ENCODE measurements at regions not wholly inside any gene's neighbourhood (a gene's known extent, or its start where the extent isn't known, plus 50 kb on each side); places are given as distances from the start of the nearest gene placed in this dataset.

DNA sequence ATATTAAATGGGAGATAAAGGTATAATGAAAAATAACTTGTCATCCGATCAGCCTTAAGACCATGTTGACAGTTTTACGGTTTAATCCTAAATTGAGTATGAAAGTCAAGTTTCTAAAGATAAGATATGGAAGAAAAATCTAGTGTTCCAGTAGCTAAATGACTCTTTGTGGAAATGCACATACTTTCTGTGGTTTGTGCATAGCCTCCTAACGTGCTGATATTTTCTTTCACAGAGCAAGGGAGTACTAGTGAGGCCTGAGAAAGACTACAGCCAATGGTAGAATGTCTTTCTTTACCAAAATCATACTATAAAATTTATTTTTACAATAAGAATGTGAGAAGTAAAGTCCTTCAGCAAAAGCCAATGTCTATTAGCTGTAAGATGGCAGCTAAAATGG is 430.6 kb upstream of the RGMA start:
- TF ChIP-seq, protein P1, sequence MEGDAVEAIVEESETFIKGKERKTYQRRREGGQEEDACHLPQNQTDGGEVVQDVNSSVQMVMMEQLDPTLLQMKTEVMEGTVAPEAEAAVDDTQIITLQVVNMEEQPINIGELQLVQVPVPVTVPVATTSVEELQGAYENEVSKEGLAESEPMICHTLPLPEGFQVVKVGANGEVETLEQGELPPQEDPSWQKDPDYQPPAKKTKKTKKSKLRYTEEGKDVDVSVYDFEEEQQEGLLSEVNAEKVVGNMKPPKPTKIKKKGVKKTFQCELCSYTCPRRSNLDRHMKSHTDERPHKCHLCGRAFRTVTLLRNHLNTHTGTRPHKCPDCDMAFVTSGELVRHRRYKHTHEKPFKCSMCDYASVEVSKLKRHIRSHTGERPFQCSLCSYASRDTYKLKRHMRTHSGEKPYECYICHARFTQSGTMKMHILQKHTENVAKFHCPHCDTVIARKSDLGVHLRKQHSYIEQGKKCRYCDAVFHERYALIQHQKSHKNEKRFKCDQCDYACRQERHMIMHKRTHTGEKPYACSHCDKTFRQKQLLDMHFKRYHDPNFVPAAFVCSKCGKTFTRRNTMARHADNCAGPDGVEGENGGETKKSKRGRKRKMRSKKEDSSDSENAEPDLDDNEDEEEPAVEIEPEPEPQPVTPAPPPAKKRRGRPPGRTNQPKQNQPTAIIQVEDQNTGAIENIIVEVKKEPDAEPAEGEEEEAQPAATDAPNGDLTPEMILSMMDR (IDR thresholded peaks at IDR 0.05; ENCODE audit: partially characterized antibody, unreplicated experiment) = no peak
- Mint-ChIP-seq H3K4me3 (ENCODE audit: unreplicated experiment) (no peak overlapping the region), H3K36me3 (ENCODE audit: unreplicated experiment) (peaks cover 5% of the 10 kb centered on the region), H3K27me3 (ENCODE audit: unreplicated experiment) (no peaks in the 10 kb centered on the region), H3K27ac (ENCODE audit: unreplicated experiment) (no peak overlapping the region), H3K4me1 (ENCODE audit: low read depth, unreplicated experiment) (peaks cover 3% of the 10 kb centered on the region), H3K9me3 (ENCODE audit: unreplicated experiment) (no peaks in the 10 kb centered on the region)
- no peak for DNase-seq

- Mint-ChIP-seq H3K4me1 (ENCODE audit: low read depth, unreplicated experiment) (peaks cover 3% of the 10 kb centered on the region), H3K9me3 (ENCODE audit: unreplicated experiment) (no peaks in the 10 kb centered on the region), H3K36me3 (ENCODE audit: unreplicated experiment) (peaks cover 5% of the 10 kb centered on the region), H3K4me3 (ENCODE audit: unreplicated experiment) (no peak overlapping the region), H3K27me3 (ENCODE audit: unreplicated experiment) (no peaks in the 10 kb centered on the region), H3K27ac (ENCODE audit: unreplicated experiment) (no peak overlapping the region)
- DNase-seq = no peak
- TF ChIP-seq, protein P1 (IDR thresholded peaks at IDR 0.05; ENCODE audit: partially characterized antibody, unreplicated experiment) = no peak
Measured at GRCh38 chr15:93517176-93517575, 428.2 kb upstream of the RGMA start.

GRCh38 chr15:93515256-93516051 is 426.4 kb upstream of the RGMA start:
- H3K4me3 Mint-ChIP-seq (ENCODE audit: unreplicated experiment) = no peak overlapping the region
- TF ChIP-seq, protein P1 (IDR thresholded peaks at IDR 0.05; ENCODE audit: partially characterized antibody, unreplicated experiment) = no peak
- H3K27me3 Mint-ChIP-seq (ENCODE audit: unreplicated experiment) = no peaks in the 10 kb centered on the region
- H3K9me3 Mint-ChIP-seq (ENCODE audit: unreplicated experiment) = no peaks in the 10 kb centered on the region
- H3K36me3 Mint-ChIP-seq (ENCODE audit: unreplicated experiment) = peaks cover 5% of the 10 kb centered on the region
- H3K27ac Mint-ChIP-seq (ENCODE audit: unreplicated experiment) = no peak overlapping the region
- DNase-seq = no peak
- peaks cover 3% of the 10 kb centered on the region for H3K4me1 Mint-ChIP-seq (ENCODE audit: low read depth, unreplicated experiment)

GRCh38 chr15:93506646-93507045 is 417.6 kb upstream of the RGMA start:
- no peak for DNase-seq
- no peaks in the 10 kb centered on the region for H3K9me3 Mint-ChIP-seq (ENCODE audit: unreplicated experiment)
- no peak overlapping the region for H3K27ac Mint-ChIP-seq (ENCODE audit: unreplicated experiment)
- no peaks in the 10 kb centered on the region for H3K36me3 Mint-ChIP-seq (ENCODE audit: unreplicated experiment)
- TF ChIP-seq, protein P1 (IDR thresholded peaks at IDR 0.05; ENCODE audit: partially characterized antibody, unreplicated experiment) = no peak
- H3K27me3 Mint-ChIP-seq (ENCODE audit: unreplicated experiment) = no peaks in the 10 kb centered on the region
- H3K4me3 Mint-ChIP-seq (ENCODE audit: unreplicated experiment) = no peak overlapping the region
- no peaks in the 10 kb centered on the region for H3K4me1 Mint-ChIP-seq (ENCODE audit: low read depth, unreplicated experiment)

GRCh38 chr15:93505506-93505905 is 416.5 kb upstream of the RGMA start:
- Mint-ChIP-seq H3K4me1 (ENCODE audit: low read depth, unreplicated experiment) (no peaks in the 10 kb centered on the region), H3K4me3 (ENCODE audit: unreplicated experiment) (no peak overlapping the region), H3K9me3 (ENCODE audit: unreplicated experiment) (no peaks in the 10 kb centered on the region), H3K36me3 (ENCODE audit: unreplicated experiment) (no peaks in the 10 kb centered on the region), H3K27me3 (ENCODE audit: unreplicated experiment) (no peaks in the 10 kb centered on the region), H3K27ac (ENCODE audit: unreplicated experiment) (no peak overlapping the region)
- no peak for DNase-seq
- TF ChIP-seq, protein P1 (IDR thresholded peaks at IDR 0.05; ENCODE audit: partially characterized antibody, unreplicated experiment) = no peak
